ENCODE measurements at regions not wholly inside any gene's neighbourhood (a gene's known extent, or its start where the extent isn't known, plus 50 kb on each side); places are given as distances from the start of the nearest gene placed in this dataset.

DNA sequence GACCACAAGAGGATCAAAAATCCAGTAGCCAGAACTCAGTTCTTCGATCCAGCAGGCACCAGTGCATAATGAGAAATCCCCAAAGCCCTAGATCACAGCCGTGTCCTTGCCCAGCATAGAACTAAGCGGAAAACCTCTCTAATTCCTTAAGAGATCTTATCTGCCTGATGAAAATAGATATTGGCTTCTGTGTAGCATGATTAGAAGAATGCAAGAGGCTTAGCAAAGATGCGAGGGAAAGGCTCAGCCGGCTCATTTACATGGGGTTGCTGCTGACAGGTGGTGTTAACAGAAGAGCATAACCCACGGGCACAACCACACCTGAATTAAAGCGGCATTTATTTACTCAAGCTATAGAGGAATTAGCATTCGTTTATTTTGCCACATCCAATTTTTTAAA lies 400.0 kb upstream of the ADAMTS16 start:
- Histone ChIP-seq H3K36me3 (no peaks in the 10 kb centered on the region), H3K4me3 (no peak overlapping the region), H3K27me3 (replicated peaks; ENCODE audit: insufficient read depth) (no peaks in the 10 kb centered on the region), H3K9me3 (no peaks in the 10 kb centered on the region), H3K4me1 (replicated peaks) (no peaks in the 10 kb centered on the region), H3K27ac (no peak overlapping the region)
- WGBS: 29% methylated on average over 8 of the region's 8 CpGs
- intact Hi-C loops (cut with DNase I): no loop called here
- DNase-seq (ENCODE audit: low spot score): no peak
- TF ChIP-seq, protein P1, sequence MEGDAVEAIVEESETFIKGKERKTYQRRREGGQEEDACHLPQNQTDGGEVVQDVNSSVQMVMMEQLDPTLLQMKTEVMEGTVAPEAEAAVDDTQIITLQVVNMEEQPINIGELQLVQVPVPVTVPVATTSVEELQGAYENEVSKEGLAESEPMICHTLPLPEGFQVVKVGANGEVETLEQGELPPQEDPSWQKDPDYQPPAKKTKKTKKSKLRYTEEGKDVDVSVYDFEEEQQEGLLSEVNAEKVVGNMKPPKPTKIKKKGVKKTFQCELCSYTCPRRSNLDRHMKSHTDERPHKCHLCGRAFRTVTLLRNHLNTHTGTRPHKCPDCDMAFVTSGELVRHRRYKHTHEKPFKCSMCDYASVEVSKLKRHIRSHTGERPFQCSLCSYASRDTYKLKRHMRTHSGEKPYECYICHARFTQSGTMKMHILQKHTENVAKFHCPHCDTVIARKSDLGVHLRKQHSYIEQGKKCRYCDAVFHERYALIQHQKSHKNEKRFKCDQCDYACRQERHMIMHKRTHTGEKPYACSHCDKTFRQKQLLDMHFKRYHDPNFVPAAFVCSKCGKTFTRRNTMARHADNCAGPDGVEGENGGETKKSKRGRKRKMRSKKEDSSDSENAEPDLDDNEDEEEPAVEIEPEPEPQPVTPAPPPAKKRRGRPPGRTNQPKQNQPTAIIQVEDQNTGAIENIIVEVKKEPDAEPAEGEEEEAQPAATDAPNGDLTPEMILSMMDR (IDR thresholded peaks at IDR 0.05): no peak
- TF ChIP-seq POLR2AphosphoS5 (IDR thresholded peaks at IDR 0.05) (no peak), POLR2A (IDR thresholded peaks at IDR 0.05) (no peak)

DNA sequence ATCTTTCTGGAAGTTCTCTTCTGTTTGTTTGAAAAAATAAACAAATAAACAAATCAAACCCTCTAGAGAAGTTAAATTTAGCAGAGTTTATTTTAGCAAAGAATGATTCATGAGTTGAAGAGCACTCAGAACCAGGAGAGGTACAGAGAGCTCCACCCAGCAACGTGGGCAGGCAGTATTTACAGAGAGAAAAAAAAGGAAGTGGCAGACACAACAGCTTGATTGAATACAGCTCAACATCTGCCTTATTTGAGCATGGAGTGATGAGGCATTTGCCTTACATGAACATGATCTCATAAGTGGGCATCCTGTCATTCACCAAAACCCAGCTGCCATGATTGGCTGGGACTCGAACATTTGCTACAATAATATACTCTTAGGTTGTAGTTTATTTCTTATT lies 381.6 kb upstream of the ADAMTS16 start:
- WGBS: 51% methylated on average over 2 of the region's 2 CpGs
- no peak for DNase-seq (ENCODE audit: low spot score)
- Histone ChIP-seq H3K4me3 (no peak overlapping the region), H3K27me3 (replicated peaks; ENCODE audit: insufficient read depth) (no peaks in the 10 kb centered on the region), H3K9me3 (no peaks in the 10 kb centered on the region), H3K36me3 (no peaks in the 10 kb centered on the region), H3K27ac (no peak overlapping the region), H3K4me1 (replicated peaks) (no peaks in the 10 kb centered on the region)
- no peak for TF ChIP-seq POLR2AphosphoS5 (IDR thresholded peaks at IDR 0.05)
- TF ChIP-seq, protein P1 (IDR thresholded peaks at IDR 0.05): no peak
- TF ChIP-seq POLR2A (IDR thresholded peaks at IDR 0.05): no peak
- intact Hi-C loops (cut with DNase I): no loop called here

DNA sequence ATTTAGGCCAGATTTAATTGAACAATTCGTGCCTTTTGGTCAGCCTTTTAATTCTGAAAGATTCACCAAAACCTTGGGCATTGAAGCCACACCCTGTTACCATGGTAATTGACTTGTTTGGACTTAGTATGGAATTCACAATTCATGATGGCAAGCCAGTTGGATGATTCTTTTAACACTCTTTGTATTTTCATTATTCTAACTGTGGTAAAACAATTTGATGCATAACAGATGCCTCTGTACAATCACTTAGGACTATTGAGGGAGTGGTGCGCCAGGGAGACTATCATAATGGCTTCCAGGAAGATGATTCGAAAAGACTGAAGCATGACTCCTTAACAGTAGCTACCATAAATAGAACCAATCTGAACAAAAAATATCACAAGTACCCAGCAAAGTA lies 381.1 kb upstream of the ADAMTS16 start:
- H3K36me3 ChIP-seq: no peaks in the 10 kb centered on the region
- no peak overlapping the region for H3K27ac ChIP-seq
- H3K9me3 ChIP-seq: no peaks in the 10 kb centered on the region
- H3K27me3 ChIP-seq (replicated peaks; ENCODE audit: insufficient read depth): no peaks in the 10 kb centered on the region
- DNase-seq (ENCODE audit: low spot score): no peak
- WGBS: 74% methylated on average over 3 of the region's 3 CpGs
- intact Hi-C loops (cut with DNase I): no loop called here
- TF ChIP-seq POLR2AphosphoS5 (IDR thresholded peaks at IDR 0.05) (no peak), POLR2A (IDR thresholded peaks at IDR 0.05) (no peak)
- TF ChIP-seq, protein P1 (IDR thresholded peaks at IDR 0.05): no peak
- H3K4me3 ChIP-seq: no peak overlapping the region
- no peaks in the 10 kb centered on the region for H3K4me1 ChIP-seq (replicated peaks)

DNA sequence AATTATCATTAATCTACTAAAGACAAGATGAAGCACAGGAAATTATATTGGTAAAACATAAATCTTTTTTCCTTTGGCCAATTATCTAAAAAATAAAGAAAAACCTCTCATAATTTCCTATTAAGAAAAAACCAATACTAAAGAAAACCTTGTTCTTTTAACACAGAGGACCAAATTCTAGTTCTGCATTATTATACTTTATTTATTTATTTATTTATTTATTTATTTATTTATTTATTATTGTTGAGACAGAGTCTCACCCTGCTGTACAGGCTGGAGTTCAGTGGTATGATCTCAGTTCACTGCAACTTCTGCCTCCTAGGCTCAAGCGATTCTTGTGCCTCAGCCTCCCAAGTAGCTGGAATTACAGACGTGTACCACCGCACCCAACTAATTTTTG lies 377.8 kb upstream of the ADAMTS16 start:
- H3K36me3 ChIP-seq: no peaks in the 10 kb centered on the region

DNA sequence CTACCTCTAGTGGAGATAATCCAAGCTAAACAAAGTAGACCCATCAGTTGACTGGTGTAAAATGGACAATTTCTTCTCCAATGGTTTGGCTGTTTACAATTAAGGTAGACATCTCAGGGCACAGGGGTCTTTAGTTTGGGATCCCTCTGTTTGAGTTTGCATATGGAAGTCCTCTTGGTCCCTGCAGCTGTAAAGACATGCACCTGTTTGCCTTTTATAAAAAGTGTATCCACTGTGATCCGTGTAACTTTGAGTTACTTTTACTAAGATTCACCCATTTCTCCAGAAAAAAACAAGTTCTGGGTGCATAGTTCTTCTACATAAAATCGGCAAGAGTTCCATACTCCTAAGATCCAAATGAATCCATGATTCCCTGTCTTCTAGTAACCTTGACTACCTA lies 374.7 kb upstream of the ADAMTS16 start:
- intact Hi-C loops (cut with DNase I): no loop called here
- no peaks in the 10 kb centered on the region for H3K36me3 ChIP-seq
- H3K9me3 ChIP-seq: no peaks in the 10 kb centered on the region
- H3K27me3 ChIP-seq (replicated peaks; ENCODE audit: insufficient read depth): no peaks in the 10 kb centered on the region
- no peak overlapping the region for H3K4me3 ChIP-seq
- H3K4me1 ChIP-seq (replicated peaks): no peaks in the 10 kb centered on the region
- DNase-seq (ENCODE audit: low spot score): no peak
- TF ChIP-seq, protein P1 (IDR thresholded peaks at IDR 0.05): no peak
- TF ChIP-seq POLR2AphosphoS5 (IDR thresholded peaks at IDR 0.05) (no peak), POLR2A (IDR thresholded peaks at IDR 0.05) (no peak)
- WGBS: 97% methylated on average over 2 of the region's 2 CpGs
- no peak overlapping the region for H3K27ac ChIP-seq

More for the DNA sequence above, 377.8 kb upstream of the ADAMTS16 start:
- no peak for DNase-seq (ENCODE audit: low spot score)
- intact Hi-C loops (cut with DNase I): no loop called here
- H3K9me3 ChIP-seq: no peaks in the 10 kb centered on the region
- no peaks in the 10 kb centered on the region for H3K4me1 ChIP-seq (replicated peaks)
- H3K27ac ChIP-seq: no peak overlapping the region
- TF ChIP-seq POLR2AphosphoS5 (IDR thresholded peaks at IDR 0.05): no peak
- TF ChIP-seq, protein P1 (IDR thresholded peaks at IDR 0.05): no peak
- no peak for TF ChIP-seq POLR2A (IDR thresholded peaks at IDR 0.05)
- 92% methylated on average over 3 of the region's 3 CpGs for WGBS
- no peak overlapping the region for H3K4me3 ChIP-seq
- H3K27me3 ChIP-seq (replicated peaks; ENCODE audit: insufficient read depth): no peaks in the 10 kb centered on the region

All from prostate gland (tissue), 2 donors.